HT1080 (cell line): ENCODE measurements at regions not wholly inside any gene's neighbourhood (a gene's known extent, or its start where the extent isn't known, plus 50 kb on each side); places are given as distances from the start of the nearest gene placed in this dataset.

ENCODE experiments used
- DNase-seq: peaks from one replicate; pipeline ENCODE4 v3.0.0-alpha.2; 2015; ENCODE audit warnings: low read depth

DNA sequence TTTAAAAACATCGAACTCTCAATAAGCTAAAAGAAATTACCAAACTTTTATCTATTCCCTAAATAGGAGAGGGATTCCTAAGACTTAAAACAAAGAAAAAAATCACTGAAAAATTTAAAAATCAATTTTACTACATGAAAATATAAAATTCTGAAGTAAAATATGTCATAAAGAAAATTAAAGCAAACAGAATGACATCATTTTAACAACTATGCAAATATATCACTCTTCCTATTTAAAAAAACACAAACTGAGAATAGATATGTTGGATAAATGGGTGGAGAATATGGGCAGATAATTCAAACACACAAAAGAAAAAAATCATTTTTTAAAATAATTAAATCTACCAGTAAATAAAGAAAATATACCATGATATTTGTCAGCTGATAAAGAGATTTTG is 510.0 kb downstream of the BCL11B start:
- DNase-seq: no peak

- peak; percentile 15 for DNase-seq
Measured at GRCh38 chr14:98766818-98767217, 505.2 kb downstream of the BCL11B start.

DNA sequence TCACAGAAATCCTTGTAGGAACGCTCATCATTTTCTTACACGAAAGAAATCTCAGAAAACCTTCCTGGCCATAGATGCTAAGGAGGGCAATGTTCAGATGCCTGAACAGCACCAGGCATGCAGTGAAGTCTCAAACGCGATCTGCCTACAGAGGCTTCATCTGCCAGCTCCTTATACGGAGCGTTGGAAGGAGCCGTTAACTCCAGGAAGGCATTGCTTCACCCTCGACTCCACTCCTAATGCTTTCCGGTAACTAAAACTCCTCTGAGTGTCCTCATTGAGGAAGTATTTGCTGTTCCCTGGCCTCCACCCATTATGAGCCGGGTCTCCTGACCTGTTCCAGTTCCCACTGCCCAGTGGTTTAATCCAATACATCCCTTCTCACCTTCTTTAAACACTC is 502.7 kb downstream of the BCL11B start:
- peak; percentile 10 for DNase-seq

DNA sequence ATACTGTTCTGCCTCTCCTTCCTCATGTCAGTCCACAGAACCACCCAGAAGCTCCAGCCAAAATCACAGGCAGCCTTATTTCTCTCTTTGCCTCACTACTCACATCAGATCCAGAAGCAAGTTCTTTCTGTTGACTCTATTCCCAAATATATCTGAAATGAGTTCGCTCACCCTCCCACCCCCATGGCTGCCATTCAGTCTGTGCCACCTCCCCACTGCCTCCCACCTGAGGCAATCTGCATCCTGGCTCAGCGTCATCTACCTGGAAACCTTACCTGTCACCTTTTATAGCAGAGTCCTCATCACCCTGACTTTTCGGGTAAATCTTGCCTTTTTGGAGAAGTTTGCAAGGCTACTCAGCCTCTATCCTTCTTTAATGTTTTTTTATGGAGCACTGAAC is 501.8 kb downstream of the BCL11B start:
- DNase-seq: no peak

GRCh38 chr14:98773814-98774213 is 498.2 kb downstream of the BCL11B start:
- no peak for DNase-seq

GRCh38 chr14:98775892-98776291 is 496.1 kb downstream of the BCL11B start:
- no peak for DNase-seq

DNA sequence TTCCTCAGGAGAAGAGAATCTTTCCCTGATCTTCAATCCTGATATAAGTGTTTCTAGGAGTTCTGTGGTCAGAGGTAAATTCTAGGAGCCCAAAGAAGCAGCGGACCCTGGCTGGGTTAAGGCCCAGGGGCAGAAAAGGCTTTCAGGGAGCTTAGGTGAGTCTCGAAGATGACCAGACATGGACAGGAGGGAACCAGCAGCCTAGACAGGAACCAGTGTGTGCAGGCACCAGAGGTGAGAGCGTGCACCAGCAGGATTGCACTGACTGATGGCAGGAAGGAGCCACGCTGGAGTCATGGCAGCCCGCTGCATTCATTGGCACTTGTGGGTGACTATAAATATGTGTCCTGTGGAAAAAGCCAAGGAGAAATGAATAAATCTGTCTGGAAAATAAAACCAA is 489.9 kb downstream of the BCL11B start:
- no peak for DNase-seq

DNA sequence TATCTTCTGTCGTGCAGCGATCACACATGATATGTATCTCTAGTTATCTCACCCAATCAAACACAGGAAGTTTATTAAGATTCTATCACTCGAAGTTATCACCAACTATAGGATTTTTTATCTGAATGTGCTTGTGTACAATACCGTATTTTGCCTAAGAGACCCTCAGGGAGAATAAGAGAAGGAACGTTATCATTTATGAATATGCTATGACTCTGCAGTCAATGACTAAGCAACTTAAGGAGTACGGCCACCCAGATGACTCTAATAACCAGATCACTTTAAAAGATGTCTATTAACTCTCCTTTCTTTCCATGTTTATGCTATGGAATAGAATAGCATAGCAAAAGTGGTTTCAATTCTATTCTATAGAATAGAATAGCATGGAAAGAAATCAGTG is 486.4 kb downstream of the BCL11B start:
- DNase-seq: no peak

- no peak for DNase-seq
Measured at GRCh38 chr14:98786456-98786855, 485.5 kb downstream of the BCL11B start.

- DNase-seq: no peak
Measured at GRCh38 chr14:98791661-98792060, 480.3 kb downstream of the BCL11B start.

GRCh38 chr14:98792171-98792570 is 479.8 kb downstream of the BCL11B start:
- DNase-seq: no peak

GRCh38 chr14:98798099-98798498 is 473.9 kb downstream of the BCL11B start:
- no peak for DNase-seq

DNA sequence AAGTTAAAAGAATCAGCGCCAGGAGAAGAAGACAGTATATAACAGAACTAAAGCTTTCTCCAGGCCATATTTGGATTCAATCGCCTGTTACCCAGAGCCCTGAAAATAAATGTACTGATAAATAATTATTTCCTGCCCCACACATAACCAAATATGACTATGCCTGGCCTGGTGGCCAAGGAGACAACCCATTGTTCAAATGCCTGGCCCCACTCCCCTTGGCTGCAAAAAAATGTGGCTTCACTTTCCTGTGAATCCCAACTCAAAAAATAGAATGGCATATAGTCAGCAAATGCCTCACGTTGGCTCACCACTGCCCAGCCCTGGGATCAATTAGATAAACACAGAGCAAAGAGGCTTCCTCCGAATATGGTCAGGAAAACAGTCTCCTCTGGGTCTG is 472.1 kb downstream of the BCL11B start:
- DNase-seq: no peak

DNA sequence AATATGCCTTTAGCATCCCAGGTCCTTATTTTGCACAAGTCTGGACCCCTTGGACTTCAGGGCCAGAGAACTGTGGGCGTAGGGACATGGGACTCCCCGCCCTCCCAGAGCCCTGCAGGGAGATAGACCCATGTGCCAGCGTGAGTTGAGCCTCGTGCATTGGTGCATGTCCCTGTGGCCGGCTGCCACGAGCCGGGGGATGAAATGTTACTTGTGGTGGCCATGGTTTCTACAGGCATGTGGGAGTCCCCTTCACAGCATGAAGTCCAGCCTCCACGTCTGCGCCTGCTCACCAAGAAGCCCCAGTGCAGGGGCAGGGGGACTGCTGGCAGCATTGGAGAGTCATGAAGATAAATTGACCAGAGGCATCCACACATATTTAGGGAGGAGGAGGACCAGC is 470.0 kb downstream of the BCL11B start:
- DNase-seq: no peak

- peak; percentile 5 for DNase-seq
Measured at GRCh38 chr14:98803196-98803595, 468.8 kb downstream of the BCL11B start.

GRCh38 chr14:98808494-98809407 is 463.2 kb downstream of the BCL11B start:
- no peak for DNase-seq

- no peak for DNase-seq
Measured at GRCh38 chr14:98816195-98816594, 455.8 kb downstream of the BCL11B start.

DNA sequence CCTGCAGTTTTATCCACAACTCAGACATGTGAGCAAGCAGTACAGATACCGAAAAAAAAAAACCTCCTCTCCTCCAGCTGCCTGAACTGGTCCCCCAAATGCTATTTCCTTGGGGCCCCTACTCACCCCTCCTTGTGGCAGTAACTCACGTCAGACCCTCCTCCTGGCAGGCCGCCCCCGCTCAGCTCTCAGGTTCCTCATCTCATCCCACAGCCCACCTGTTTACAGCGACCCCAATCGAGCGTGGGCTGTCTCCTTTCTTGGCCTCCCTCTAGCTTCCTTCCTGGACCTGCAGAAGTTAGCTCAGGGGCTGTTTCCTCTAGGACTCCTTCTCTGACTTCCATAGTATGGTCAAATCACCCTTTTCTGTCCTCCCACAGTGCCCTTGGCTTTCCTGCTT is 455.3 kb downstream of the BCL11B start:
- DNase-seq: no peak

- DNase-seq: no peak
Measured at GRCh38 chr14:98819132-98819866, 452.7 kb downstream of the BCL11B start.

DNA sequence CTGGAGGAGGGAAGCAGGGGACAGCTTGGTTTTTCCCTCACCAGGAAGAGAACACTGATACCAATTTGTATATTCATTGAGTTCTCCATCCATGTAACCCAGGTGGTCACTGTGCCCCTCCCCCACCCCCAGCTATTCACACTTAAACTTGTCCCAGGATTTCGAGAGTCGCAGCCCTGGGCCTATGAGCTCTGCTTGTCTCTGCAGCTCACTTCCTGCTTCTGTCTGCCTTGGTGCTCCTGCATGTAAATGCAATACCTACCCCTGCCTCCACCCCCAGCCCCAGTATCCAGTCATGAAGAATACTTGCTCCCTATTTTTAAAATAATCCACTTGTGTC is 452.2 kb downstream of the BCL11B start:
- no peak for DNase-seq

DNA sequence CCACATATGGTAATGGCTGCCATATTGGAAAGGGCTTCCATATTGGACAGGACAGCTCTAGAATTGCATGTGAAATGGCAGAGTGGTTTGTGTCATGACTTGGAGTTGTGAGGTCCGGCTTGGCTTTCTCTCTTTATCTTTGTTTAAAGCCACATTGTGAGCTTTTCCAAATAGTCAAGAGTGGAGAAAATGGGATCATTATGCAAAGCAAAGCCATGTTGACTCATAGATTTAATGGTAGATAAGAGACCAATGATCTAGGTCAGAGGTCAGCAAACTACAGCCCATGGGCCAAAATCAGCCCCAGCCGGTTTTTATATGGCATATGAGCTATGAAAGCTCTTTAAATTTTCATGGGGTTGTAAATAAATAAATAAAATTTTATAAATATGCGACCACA is 449.1 kb downstream of the BCL11B start:
- no peak for DNase-seq

- DNase-seq: no peak
Measured at GRCh38 chr14:98826618-98827017, 445.4 kb downstream of the BCL11B start.

DNA sequence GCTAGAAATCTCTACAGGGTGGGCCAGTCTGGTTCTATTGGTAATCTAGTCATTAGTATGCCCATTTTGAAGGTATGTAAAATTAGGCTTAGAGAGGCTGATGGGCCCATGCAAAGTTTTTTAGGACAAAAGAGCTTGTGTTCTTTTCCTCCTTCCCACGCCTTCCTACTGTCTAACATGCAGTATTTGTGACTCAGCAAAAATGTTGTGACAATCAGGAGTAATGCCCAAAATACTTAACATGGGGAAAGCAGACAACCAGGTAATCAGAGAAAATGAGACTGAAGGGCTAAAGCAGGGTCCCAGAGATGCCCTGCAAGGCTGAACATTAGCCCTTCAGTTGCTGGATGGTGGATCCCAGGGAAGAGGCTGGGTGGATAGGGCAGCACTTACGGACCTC is 437.9 kb downstream of the BCL11B start:
- DNase-seq: no peak
